GM06990 (cell line): ENCODE measurements at regions not wholly inside any gene's neighbourhood (a gene's known extent, or its start where the extent isn't known, plus 50 kb on each side); places are given as distances from the start of the nearest gene placed in this dataset.
"Not testable (repeated sequence)": the region's sequence is repeated elsewhere in the genome, so short reads cannot be mapped to it uniquely, and the experiment has no call there.

ENCODE experiments used
- DNase-seq: peaks from one replicate; pipeline ENCODE4 v3.0.0-alpha.2; 2011; ENCODE audit not compliant: insufficient read length; ENCODE audit errors: extremely low read depth
- H3K27me3 ChIP-seq: replicated peaks from 2 replicates; pipeline ENCODE4 v1.6.0; 2011; ENCODE audit warnings: low read length; ENCODE audit not compliant: control insufficient read depth, insufficient read depth
- H3K36me3 ChIP-seq: 2 replicates; pipeline ENCODE4 v1.5.1; 2011; ENCODE audit warnings: low read length; ENCODE audit not compliant: control insufficient read depth, insufficient read depth
- H3K4me3 ChIP-seq: replicated peaks from 2 replicates; pipeline ENCODE4 v1.5.1; 2011; ENCODE audit warnings: low read depth, mild to moderate bottlenecking, control low read depth, low read length

GRCh38 chr2:91559886-91560614 is 2868.6 kb downstream of the RPIA start:
- H3K4me3 ChIP-seq, H3K36me3 ChIP-seq, H3K27me3 ChIP-seq, DNase-seq: not testable (repeated sequence)

GRCh38 chr2:91562184-91562583 is 2870.7 kb downstream of the RPIA start:
- H3K36me3 ChIP-seq, H3K27me3 ChIP-seq, DNase-seq, H3K4me3 ChIP-seq: not testable (repeated sequence)

GRCh38 chr2:91564700-91565099 is 2873.2 kb downstream of the RPIA start:
- H3K27me3 ChIP-seq, H3K4me3 ChIP-seq, H3K36me3 ChIP-seq, DNase-seq: not testable (repeated sequence)

- not testable (repeated sequence) for DNase-seq, H3K27me3 ChIP-seq, H3K36me3 ChIP-seq, H3K4me3 ChIP-seq
Observed at GRCh38 chr2:91565689-91566430, 2874.4 kb downstream of the RPIA start.

GRCh38 chr2:91566611-91567010 is 2875.1 kb downstream of the RPIA start:
- DNase-seq, H3K36me3 ChIP-seq, H3K27me3 ChIP-seq, H3K4me3 ChIP-seq: not testable (repeated sequence)

- H3K4me3 ChIP-seq, DNase-seq, H3K36me3 ChIP-seq, H3K27me3 ChIP-seq: not testable (repeated sequence)
Observed at GRCh38 chr2:91567546-91568335, 2876.3 kb downstream of the RPIA start.

- not testable (repeated sequence) for DNase-seq, H3K27me3 ChIP-seq, H3K4me3 ChIP-seq, H3K36me3 ChIP-seq
Observed at GRCh38 chr2:91568391-91569338, 2877.2 kb downstream of the RPIA start.

GRCh38 chr2:91571239-91571923 is 2879.9 kb downstream of the RPIA start:
- H3K27me3 ChIP-seq, DNase-seq: not testable (repeated sequence)

GRCh38 chr2:91573018-91573417 is 2881.5 kb downstream of the RPIA start:
- not testable (repeated sequence) for H3K27me3 ChIP-seq, DNase-seq, H3K4me3 ChIP-seq, H3K36me3 ChIP-seq

More at GRCh38 chr2:91571239-91571923, 2879.9 kb downstream of the RPIA start:
- H3K4me3 ChIP-seq, H3K36me3 ChIP-seq: not testable (repeated sequence)

GRCh38 chr2:91573755-91574154 is 2882.3 kb downstream of the RPIA start:
- not testable (repeated sequence) for DNase-seq, H3K27me3 ChIP-seq, H3K36me3 ChIP-seq, H3K4me3 ChIP-seq

- not testable (repeated sequence) for H3K27me3 ChIP-seq, H3K4me3 ChIP-seq, DNase-seq, H3K36me3 ChIP-seq
Observed at GRCh38 chr2:91574255-91574654, 2882.8 kb downstream of the RPIA start.

- H3K4me3 ChIP-seq, H3K36me3 ChIP-seq, DNase-seq, H3K27me3 ChIP-seq: not testable (repeated sequence)
Observed at GRCh38 chr2:91575701-91576100, 2884.2 kb downstream of the RPIA start.

GRCh38 chr2:91577406-91577805 is 2885.9 kb downstream of the RPIA start:
- not testable (repeated sequence) for H3K4me3 ChIP-seq, DNase-seq, H3K27me3 ChIP-seq, H3K36me3 ChIP-seq
